Stimulated activated CD4-positive, alpha-beta T cell treated with anti-CD3 and anti-CD28 coated beads, Interleukin-15, amount 100 ng/mL, for 48 hours (primary cell): ENCODE measurements at regions not wholly inside any gene's neighbourhood (a gene's known extent, or its start where the extent isn't known, plus 50 kb on each side); places are given as distances from the start of the nearest gene placed in this dataset.

Source experiments
- DNase-seq, 2 donors: peaks; one replicate each; pipeline ENCODE4 v3.0.0-alpha.2; 2020; ENCODE audit warnings: low read depth in 2 of 2

- no peak for DNase-seq
These were observed 81.5 kb downstream of the PJA1 start for GRCh38 chrX:69083801-69084200.

- no peak for DNase-seq
These were observed 81.9 kb downstream of the PJA1 start for GRCh38 chrX:69083361-69083760.

- no peak for DNase-seq
These were observed 82.5 kb downstream of the PJA1 start for GRCh38 chrX:69082753-69083150.

GRCh38 chrX:69082055-69082752, 83.0 kb downstream of the PJA1 start:
- no peak for DNase-seq

GRCh38 chrX:69080855-69081465, 84.3 kb downstream of the PJA1 start:
- no peak for DNase-seq

- no peak for DNase-seq
These were observed 86.0 kb downstream of the PJA1 start for GRCh38 chrX:69079268-69079667.

- no peak for DNase-seq
These were observed 87.3 kb downstream of the PJA1 start for GRCh38 chrX:69077895-69078455.

- DNase-seq, result no peak
These were observed 89.2 kb downstream of the PJA1 start for GRCh38 chrX:69076088-69076487.

GRCh38 chrX:69074726-69075125, 90.5 kb downstream of the PJA1 start:
- no peak for DNase-seq

GRCh38 chrX:69073721-69074120, 91.5 kb downstream of the PJA1 start:
- no peak for DNase-seq

- DNase-seq, result no peak
These were observed 92.0 kb downstream of the PJA1 start for GRCh38 chrX:69073241-69073640.

GRCh38 chrX:69072486-69073006, 92.7 kb downstream of the PJA1 start:
- no peak for DNase-seq

- DNase-seq, result no peak
These were observed 94.2 kb downstream of the PJA1 start for GRCh38 chrX:69070949-69071650.

- no peak for DNase-seq
These were observed 95.4 kb downstream of the PJA1 start for GRCh38 chrX:69069876-69070275.

- DNase-seq, result no peak
These were observed 96.2 kb downstream of the PJA1 start for GRCh38 chrX:69069086-69069445.

- no peak for DNase-seq
These were observed 96.8 kb downstream of the PJA1 start for GRCh38 chrX:69068301-69069085.

GRCh38 chrX:69067841-69068240, 97.4 kb downstream of the PJA1 start:
- DNase-seq, result no peak

- DNase-seq, result no peak
These were observed 98.2 kb downstream of the PJA1 start for GRCh38 chrX:69066966-69067525.

GRCh38 chrX:69066021-69066757, 99.1 kb downstream of the PJA1 start:
- DNase-seq, result no peak

- DNase-seq, result no peak
These were observed 99.8 kb downstream of the PJA1 start for GRCh38 chrX:69065451-69065850.

GRCh38 chrX:69063486-69063885, 101.8 kb downstream of the PJA1 start:
- DNase-seq, result no peak
